Pancreas (tissue), 10 donors: ENCODE measurements at regions not wholly inside any gene's neighbourhood (a gene's known extent, or its start where the extent isn't known, plus 50 kb on each side); places are given as distances from the start of the nearest gene placed in this dataset.
A peak's percentile ranks its signal among the peaks of the same experiment; 100 is the strongest.

Experiments
- ATAC-seq, 4 donors: fragments of 200-7000 bp; cut with Tn5 transposase; one replicate each; pipeline versions ENCODE4 v1.8.0 to v1.9.1; 2020; ENCODE audit warnings: mild to moderate bottlenecking in 4 of 4, moderate library complexity in 4 of 4
- DNase-seq, 6 donors: peaks; one replicate each; pipeline ENCODE4 v3.0.0-alpha.2; 2020
- FAIRE-seq: peaks from 2 replicates; lab custom pipeline; 2012; peaks lifted over from hg19 to GRCh38; lab: Jason Lieb, UNC
- H3K27ac ChIP-seq, 4 donors: fragments of 200-600 bp; sonication (generic); 1 replicate in 3 of 4; 2 replicates in 1 of 4; pipeline versions ENCODE4 v1.5.0 to v1.8.0; 2020
- H3K27me3 ChIP-seq, 4 donors: fragments of 200-600 bp; one replicate each; pipeline ENCODE4 v1.8.0; 2021
- H3K36me3 ChIP-seq, 3 donors: fragments of 200-600 bp; sonication (generic) in 1 of 3; one replicate each; pipeline versions ENCODE4 v1.5.0 to v1.8.0; 2020 to 2021
- H3K4me1 ChIP-seq, 3 donors: fragments of 200-600 bp; one replicate each; pipeline ENCODE4 v1.8.0; 2021
- H3K4me3 ChIP-seq, 4 donors: fragments of 200-600 bp; sonication (generic) in 2 of 4; one replicate each; pipeline versions ENCODE4 v1.5.0 to v1.8.0; 2020 to 2021
- H3K9me3 ChIP-seq, 4 donors: fragments of 200-600 bp; one replicate each; pipeline ENCODE4 v1.8.0; 2021
- CTCF ChIP-seq, 4 donors: fragments of 200-600 bp; sonication (generic) in 3 of 4; IDR thresholded peaks; one replicate each; pipeline versions ENCODE4 v1.5.0 to v1.8.0; 2021; ENCODE audit warnings: antibody characterized with exemption in 4 of 4
- whole genome bisulfite sequencing, 2 donors: extraction: QIAGEN DNeasy Blood & Tissue Kit; methylation state at CpG; one replicate each; pipeline ENCODE4 v1.1.7; 2013; 5-methylcytosine and 5-hydroxymethylcytosine counted together
- intact Hi-C, 3 donors: fragments of 100-400 bp; cut with DNase I; formaldehyde crosslinking; loops; one replicate each; pipeline versions ENCODE4 v1.11.1 to v1.14.2; 2022
- donor health status: healthy with polysubstance abuse.
- donor health status: DM: no; HTN: no; CAD: no; lungs with moderate emphysema.
- donor health status: DM: no; HTN: no; CAD: no.
- donor health status: control.
- donor health status: control.
- donor health status: Bipolar disorder and iron deficiency.
- donor health status: DM: yes; HTN: yes; CAD: no.
- donor health status: DM: no; HTN: no; CAD: no.
- donor health status: DM: no; HTN: no; CAD: no.
- donor health status: DM: yes; HTN: yes; CAD: no.

GRCh38 chr18:34620258-34620861 is 89.7 kb upstream of the DTNA start:
- Histone ChIP-seq H3K36me3 (no peaks in the 10 kb centered on the region), H3K4me3 (no peak overlapping the region), H3K27me3 (no peaks in the 10 kb centered on the region), H3K4me1 (peaks cover 0 to 5% (median 0%) of the 10 kb centered on the region in 3 donors), H3K27ac (no peak overlapping the region), H3K9me3 (no peaks in the 10 kb centered on the region)
- intact Hi-C loops, result no loop called here
- no peak for TF ChIP-seq CTCF (IDR thresholded peaks at IDR 0.05)
- DNase-seq, result no peak
- ATAC-seq, result no peak
- no peak for FAIRE-seq
- 93 to 95% methylated on average over 5 of the region's 5 CpGs for WGBS, 2 donors

- H3K27ac ChIP-seq, result no peak overlapping the region
- no peaks in the 10 kb centered on the region for H3K9me3 ChIP-seq
- 87 to 96% methylated on average over 2 of the region's 2 CpGs for WGBS, 2 donors
- no peaks in the 10 kb centered on the region for H3K36me3 ChIP-seq
- no peaks in the 10 kb centered on the region for H3K27me3 ChIP-seq
- FAIRE-seq (no peak), ATAC-seq (no peak), DNase-seq (no peak)
- no peak overlapping the region for H3K4me3 ChIP-seq
- intact Hi-C loops, result no loop called here
- H3K4me1 ChIP-seq, result peaks cover 0 to 19% (median 3%) of the 10 kb centered on the region in 3 donors
- no peak for TF ChIP-seq CTCF (IDR thresholded peaks at IDR 0.05)
Measured at GRCh38 chr18:34623557-34623956, 86.5 kb upstream of the DTNA start.

GRCh38 chr18:34624551-34624950 is 85.5 kb upstream of the DTNA start:
- Histone ChIP-seq H3K36me3 (no peaks in the 10 kb centered on the region), H3K4me3 (no peak overlapping the region), H3K27me3 (no peaks in the 10 kb centered on the region), H3K4me1 (peaks cover 0 to 20% (median 4%) of the 10 kb centered on the region in 3 donors), H3K9me3 (no peaks in the 10 kb centered on the region), H3K27ac (no peak overlapping the region)
- intact Hi-C loops, result no loop called here
- TF ChIP-seq CTCF (IDR thresholded peaks at IDR 0.05), result no peak
- 41 to 49% methylated on average over 3 of the region's 3 CpGs for WGBS, 2 donors
- DNase-seq, result no peak
- peak in 1 of 4 donors; percentile 59 for ATAC-seq
- FAIRE-seq, result no peak

- Histone ChIP-seq H3K36me3 (no peaks in the 10 kb centered on the region), H3K4me1 (peaks cover 0 to 20% (median 4%) of the 10 kb centered on the region in 3 donors), H3K27ac (peak overlapping the region in 1 of 4 donors; percentile 3), H3K9me3 (no peaks in the 10 kb centered on the region), H3K4me3 (no peak overlapping the region), H3K27me3 (no peaks in the 10 kb centered on the region)
- WGBS, 2 donors, result 92 to 94% methylated on average over 2 of the region's 2 CpGs
- intact Hi-C loops, result no loop called here
- no peak for FAIRE-seq
- no peak for TF ChIP-seq CTCF (IDR thresholded peaks at IDR 0.05)
- no peak for DNase-seq
- peak; percentile 35 to 88 (median 64) for ATAC-seq
Measured at GRCh38 chr18:34626404-34627136, 83.5 kb upstream of the DTNA start.
